Hepatocyte (in vitro differentiated cells): ENCODE measurements at regions not wholly inside any gene's neighbourhood (a gene's known extent, or its start where the extent isn't known, plus 50 kb on each side); places are given as distances from the start of the nearest gene placed in this dataset.

ENCODE experiments used
- EZH2 ChIP-seq: fragments of 200-600 bp; sonication (generic); IDR thresholded peaks from 2 replicates; pipeline ENCODE4 v1.6.1; 2016; ENCODE audit warnings: antibody characterized with exemption, mild to moderate bottlenecking, borderline replicate concordance
- EZH2phosphoT487 ChIP-seq: fragments of 200-600 bp; sonication (generic); IDR thresholded peaks from one replicate; pipeline ENCODE4 v1.6.1; 2018; ENCODE audit warnings: antibody characterized with exemption, mild to moderate bottlenecking, low read depth, moderate library complexity; ENCODE audit not compliant: unreplicated experiment, severe bottlenecking
- TF ChIP-seq, protein P1 (sequence below): fragments of 200-600 bp; sonication (generic); IDR thresholded peaks from 2 replicates; pipeline ENCODE4 v1.5.1; 2016; ENCODE audit warnings: antibody characterized with exemption, mild to moderate bottlenecking; ENCODE audit not compliant: poor library complexity

DNA sequence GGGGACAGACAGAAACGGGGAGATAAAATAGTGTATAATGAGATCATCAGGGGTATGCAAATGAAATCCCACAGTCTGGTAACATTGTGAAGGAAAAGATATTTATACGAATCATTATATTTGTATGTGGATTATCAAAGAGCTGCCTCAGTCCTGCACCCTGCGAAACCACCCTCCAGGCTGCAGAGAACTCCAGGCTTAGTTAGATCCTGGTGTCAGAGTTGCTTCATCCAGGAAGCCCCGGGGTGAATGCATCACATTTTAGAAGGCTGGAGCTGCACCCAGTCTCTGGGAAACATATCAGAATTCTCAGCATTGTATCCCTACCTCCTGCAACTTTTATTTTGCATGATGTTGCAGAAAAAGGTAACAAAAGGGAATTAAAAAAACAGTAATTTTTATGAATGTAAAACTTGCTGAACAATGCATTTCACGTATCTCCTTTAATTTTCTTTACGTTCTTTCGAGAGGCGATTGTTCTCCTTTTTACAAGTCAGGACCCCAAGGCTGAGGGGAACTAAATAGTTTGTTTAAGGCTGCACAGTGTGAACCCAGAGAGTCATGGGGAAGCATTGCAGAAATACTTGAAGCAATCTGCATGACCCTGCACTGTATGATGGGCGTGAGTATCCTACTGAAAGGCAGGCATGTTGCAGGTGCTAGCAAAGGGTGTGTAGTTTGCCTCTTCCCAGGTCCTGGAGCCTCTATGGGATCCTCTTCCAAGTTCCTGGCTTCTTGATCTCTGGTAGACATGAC is 299.5 kb upstream of the CLNK start:
- TF ChIP-seq, protein P1, sequence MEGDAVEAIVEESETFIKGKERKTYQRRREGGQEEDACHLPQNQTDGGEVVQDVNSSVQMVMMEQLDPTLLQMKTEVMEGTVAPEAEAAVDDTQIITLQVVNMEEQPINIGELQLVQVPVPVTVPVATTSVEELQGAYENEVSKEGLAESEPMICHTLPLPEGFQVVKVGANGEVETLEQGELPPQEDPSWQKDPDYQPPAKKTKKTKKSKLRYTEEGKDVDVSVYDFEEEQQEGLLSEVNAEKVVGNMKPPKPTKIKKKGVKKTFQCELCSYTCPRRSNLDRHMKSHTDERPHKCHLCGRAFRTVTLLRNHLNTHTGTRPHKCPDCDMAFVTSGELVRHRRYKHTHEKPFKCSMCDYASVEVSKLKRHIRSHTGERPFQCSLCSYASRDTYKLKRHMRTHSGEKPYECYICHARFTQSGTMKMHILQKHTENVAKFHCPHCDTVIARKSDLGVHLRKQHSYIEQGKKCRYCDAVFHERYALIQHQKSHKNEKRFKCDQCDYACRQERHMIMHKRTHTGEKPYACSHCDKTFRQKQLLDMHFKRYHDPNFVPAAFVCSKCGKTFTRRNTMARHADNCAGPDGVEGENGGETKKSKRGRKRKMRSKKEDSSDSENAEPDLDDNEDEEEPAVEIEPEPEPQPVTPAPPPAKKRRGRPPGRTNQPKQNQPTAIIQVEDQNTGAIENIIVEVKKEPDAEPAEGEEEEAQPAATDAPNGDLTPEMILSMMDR: no peak
- no peak for TF ChIP-seq EZH2
- no peak for TF ChIP-seq EZH2phosphoT487
